ENCODE measurements at regions not wholly inside any gene's neighbourhood (a gene's known extent, or its start where the extent isn't known, plus 50 kb on each side); places are given as distances from the start of the nearest gene placed in this dataset.

DNA sequence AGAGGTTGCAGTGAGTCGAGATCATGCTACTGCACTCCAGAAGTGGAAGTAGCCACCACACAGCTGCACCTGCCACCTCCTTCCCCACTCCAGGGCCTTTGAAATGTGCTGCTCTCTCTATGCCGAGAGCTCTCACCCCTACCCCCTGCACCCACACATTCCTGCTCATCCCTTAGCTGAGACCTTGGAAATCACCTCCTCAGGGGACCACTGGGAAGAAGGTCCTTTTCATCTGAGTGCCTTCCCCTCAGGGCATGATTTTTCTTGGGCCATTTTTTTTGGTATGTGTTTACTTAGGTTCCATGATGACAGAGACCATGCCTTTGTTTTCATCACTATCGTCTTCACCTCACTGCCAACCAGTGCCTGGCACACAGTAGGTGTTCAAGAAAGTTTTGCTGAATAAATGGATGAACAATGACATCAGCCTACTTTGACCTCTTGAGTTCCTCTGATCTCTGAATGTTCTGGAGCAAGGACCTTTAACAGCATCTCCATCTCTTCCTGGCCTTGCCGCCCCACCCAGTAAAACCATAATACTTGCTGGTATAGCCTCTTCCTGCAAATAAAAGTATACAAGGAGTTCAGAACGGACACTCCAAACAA is 166.6 kb upstream of the KLF14 start:
- no peaks in the 10 kb centered on the region for H3K27me3 Mint-ChIP-seq (ENCODE audit: insufficient read depth, unreplicated experiment)
- H3K9me3 Mint-ChIP-seq (ENCODE audit: unreplicated experiment) = no peaks in the 10 kb centered on the region
- DNase-seq = no peak
- TF ChIP-seq, protein P1, sequence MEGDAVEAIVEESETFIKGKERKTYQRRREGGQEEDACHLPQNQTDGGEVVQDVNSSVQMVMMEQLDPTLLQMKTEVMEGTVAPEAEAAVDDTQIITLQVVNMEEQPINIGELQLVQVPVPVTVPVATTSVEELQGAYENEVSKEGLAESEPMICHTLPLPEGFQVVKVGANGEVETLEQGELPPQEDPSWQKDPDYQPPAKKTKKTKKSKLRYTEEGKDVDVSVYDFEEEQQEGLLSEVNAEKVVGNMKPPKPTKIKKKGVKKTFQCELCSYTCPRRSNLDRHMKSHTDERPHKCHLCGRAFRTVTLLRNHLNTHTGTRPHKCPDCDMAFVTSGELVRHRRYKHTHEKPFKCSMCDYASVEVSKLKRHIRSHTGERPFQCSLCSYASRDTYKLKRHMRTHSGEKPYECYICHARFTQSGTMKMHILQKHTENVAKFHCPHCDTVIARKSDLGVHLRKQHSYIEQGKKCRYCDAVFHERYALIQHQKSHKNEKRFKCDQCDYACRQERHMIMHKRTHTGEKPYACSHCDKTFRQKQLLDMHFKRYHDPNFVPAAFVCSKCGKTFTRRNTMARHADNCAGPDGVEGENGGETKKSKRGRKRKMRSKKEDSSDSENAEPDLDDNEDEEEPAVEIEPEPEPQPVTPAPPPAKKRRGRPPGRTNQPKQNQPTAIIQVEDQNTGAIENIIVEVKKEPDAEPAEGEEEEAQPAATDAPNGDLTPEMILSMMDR (IDR thresholded peaks at IDR 0.05; ENCODE audit: insufficient read depth in 1 of 2, low read depth in 1 of 2, low read length in 1 of 2, severe bottlenecking in 1 of 2, unreplicated experiment in 1 of 2) = no peak
- Histone ChIP-seq H3K36me3 (ENCODE audit: control insufficient read depth, insufficient read depth, low read length) (no peaks in the 10 kb centered on the region; the same call in 1 of the 2 replicates), H3K27me3 (replicated peaks; ENCODE audit: control insufficient read depth, insufficient read depth, low read length) (no peaks in the 10 kb centered on the region), H3K4me3 (ENCODE audit: low read depth, low read length) (no peak overlapping the region), H3K9me3 (no peaks in the 10 kb centered on the region), H3K4me1 (peaks cover 66% of the 10 kb centered on the region)
- intact Hi-C loops (cut with micrococcal nuclease; ENCODE audit: unreplicated experiment) = no loop called here
- ChIA-PET CTCF (interaction anchor here (1.3 kb wide), 1 partner anchor 169 kb away, joined by 6 read pairs; no protein-coding TSS in a partner anchor), POLR2A (interaction anchor here (1.4 to 1.7 kb wide), 2 partner anchors 12 to 41 kb away, joined by 7 to 15 read pairs; no protein-coding TSS in a partner anchor)
- no peak overlapping the region for H3K4me3 Mint-ChIP-seq (ENCODE audit: unreplicated experiment)
- peaks cover 44% of the 10 kb centered on the region for H3K36me3 Mint-ChIP-seq (ENCODE audit: insufficient read depth, unreplicated experiment)
- peak overlapping the region; percentile 50 for H3K27ac Mint-ChIP-seq (ENCODE audit: unreplicated experiment)
- BruUV-seq (replicated peaks) = no TSS peak
- peaks cover 54% of the 10 kb centered on the region for H3K4me1 Mint-ChIP-seq (ENCODE audit: low read depth, unreplicated experiment)

DNA sequence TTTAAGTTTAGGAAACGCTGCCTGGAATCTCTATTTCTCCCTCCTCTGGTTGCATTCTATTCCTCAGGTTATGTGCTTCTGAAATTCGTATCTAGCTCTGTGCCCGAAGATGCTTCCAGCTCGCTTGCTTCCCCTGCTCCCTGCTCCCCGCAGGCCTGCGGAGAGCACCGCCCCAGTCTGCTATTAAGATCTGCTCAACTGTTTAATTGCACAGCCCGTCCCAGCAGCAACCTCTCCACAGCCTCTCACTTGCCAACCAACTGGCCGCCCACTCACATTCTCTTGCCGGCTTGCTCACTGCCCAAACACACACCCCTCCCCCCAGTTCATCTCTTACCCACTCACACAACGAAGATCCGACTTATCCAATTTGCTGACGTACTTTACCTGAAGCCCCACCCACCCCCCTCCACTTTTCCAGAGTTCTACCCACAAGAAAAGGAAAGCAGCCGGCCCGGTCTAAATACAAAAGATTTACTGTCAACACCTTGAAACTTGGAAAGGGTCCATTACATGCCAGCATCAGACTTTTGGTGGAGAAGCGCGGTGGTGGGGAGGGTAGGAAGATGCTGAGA is 167.3 kb upstream of the KLF14 start:
- no peak for DNase-seq
- Mint-ChIP-seq H3K27me3 (ENCODE audit: insufficient read depth, unreplicated experiment) (no peaks in the 10 kb centered on the region), H3K9me3 (ENCODE audit: unreplicated experiment) (no peaks in the 10 kb centered on the region), H3K27ac (ENCODE audit: unreplicated experiment) (peak overlapping the region; percentile 50), H3K36me3 (ENCODE audit: insufficient read depth, unreplicated experiment) (peaks cover 38% of the 10 kb centered on the region), H3K4me3 (ENCODE audit: unreplicated experiment) (peak overlapping the region; percentile 17), H3K4me1 (ENCODE audit: low read depth, unreplicated experiment) (peaks cover 53% of the 10 kb centered on the region)
- intact Hi-C loops (cut with micrococcal nuclease; ENCODE audit: unreplicated experiment) = no loop called here
- Histone ChIP-seq H3K9me3 (no peaks in the 10 kb centered on the region), H3K4me3 (ENCODE audit: low read depth, low read length) (no peak overlapping the region), H3K27me3 (replicated peaks; ENCODE audit: control insufficient read depth, insufficient read depth, low read length) (no peaks in the 10 kb centered on the region), H3K36me3 (ENCODE audit: control insufficient read depth, insufficient read depth, low read length) (no peaks in the 10 kb centered on the region; the same call in 1 of the 2 replicates), H3K4me1 (peaks cover 66% of the 10 kb centered on the region)
- BruUV-seq (replicated peaks) = no TSS peak
- TF ChIP-seq, protein P1 (IDR thresholded peaks at IDR 0.05; ENCODE audit: insufficient read depth in 1 of 2, low read depth in 1 of 2, low read length in 1 of 2, severe bottlenecking in 1 of 2, unreplicated experiment in 1 of 2) = no peak
- ChIA-PET POLR2A (no interaction called here), CTCF (no interaction called here)

DNA sequence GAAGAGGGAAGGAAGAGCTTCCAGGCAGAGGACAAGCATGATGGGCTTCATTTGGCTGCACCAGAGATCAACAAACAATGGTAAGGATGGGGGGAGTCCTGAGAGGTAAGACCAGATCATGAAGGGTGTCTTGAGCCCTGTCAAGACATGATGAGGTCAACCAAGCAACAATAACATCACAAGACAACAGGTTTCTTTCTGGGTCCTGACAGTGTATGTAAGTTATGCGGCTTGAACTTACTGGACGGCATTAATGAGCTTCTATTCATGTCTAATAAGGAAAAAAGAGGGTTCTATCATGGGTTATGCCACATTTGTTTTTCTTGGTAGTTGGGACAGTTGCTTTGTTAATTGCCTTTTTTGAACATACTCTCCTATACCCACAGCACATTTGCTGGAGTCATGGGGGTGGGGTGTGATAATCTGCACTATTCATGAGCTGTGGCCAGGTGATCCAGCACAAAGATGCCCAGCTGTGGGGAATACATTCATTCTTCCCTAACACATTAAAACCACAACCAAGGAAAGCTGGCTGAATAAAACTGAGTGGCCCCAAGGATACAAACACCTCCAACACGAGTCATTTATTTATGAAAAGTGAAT is 168.8 kb upstream of the KLF14 start:
- ChIA-PET CTCF (interaction anchor here (1.8 kb wide), 1 partner anchor 11 kb away, joined by 12 read pairs; no protein-coding TSS in a partner anchor), POLR2A (interaction anchor here (1.9 kb wide), 1 partner anchor 10 kb away, joined by 13 read pairs; no protein-coding TSS in a partner anchor)
- peaks cover 42% of the 10 kb centered on the region for H3K4me1 Mint-ChIP-seq (ENCODE audit: low read depth, unreplicated experiment)
- peaks cover 27% of the 10 kb centered on the region for H3K36me3 Mint-ChIP-seq (ENCODE audit: insufficient read depth, unreplicated experiment)
- DNase-seq = no peak
- no peak overlapping the region for H3K4me3 ChIP-seq (ENCODE audit: low read depth, low read length)
- no peaks in the 10 kb centered on the region for H3K9me3 ChIP-seq
- no peaks in the 10 kb centered on the region for H3K27me3 Mint-ChIP-seq (ENCODE audit: insufficient read depth, unreplicated experiment)
- intact Hi-C loops (cut with micrococcal nuclease; ENCODE audit: unreplicated experiment) = no loop called here
- no peaks in the 10 kb centered on the region; the same call in 1 of the 2 replicates for H3K36me3 ChIP-seq (ENCODE audit: control insufficient read depth, insufficient read depth, low read length)
- no peaks in the 10 kb centered on the region for H3K9me3 Mint-ChIP-seq (ENCODE audit: unreplicated experiment)
- no TSS peak for BruUV-seq (replicated peaks)
- no peaks in the 10 kb centered on the region for H3K27me3 ChIP-seq (replicated peaks; ENCODE audit: control insufficient read depth, insufficient read depth, low read length)
- TF ChIP-seq, protein P1 (IDR thresholded peaks at IDR 0.05; ENCODE audit: insufficient read depth in 1 of 2, low read depth in 1 of 2, low read length in 1 of 2, severe bottlenecking in 1 of 2, unreplicated experiment in 1 of 2) = no peak
- H3K4me1 ChIP-seq = peaks cover 54% of the 10 kb centered on the region
- peak overlapping the region; percentile 95 for H3K27ac Mint-ChIP-seq (ENCODE audit: unreplicated experiment)
- no peak overlapping the region for H3K4me3 Mint-ChIP-seq (ENCODE audit: unreplicated experiment)
